ENCODE measurements at regions not wholly inside any gene's neighbourhood (a gene's known extent, or its start where the extent isn't known, plus 50 kb on each side); places are given as distances from the start of the nearest gene placed in this dataset.

GRCh38 chr12:58138424-58138823, 197.1 kb downstream of the ATP23 start:
- peaks cover 5% of the 10 kb centered on the region for H3K4me1 Mint-ChIP-seq (ENCODE audit: unreplicated experiment)
- H3K9me3 Mint-ChIP-seq: no peaks in the 10 kb centered on the region
- no peak overlapping the region for H3K4me3 Mint-ChIP-seq
- H3K27me3 Mint-ChIP-seq: peaks cover 21% of the 10 kb centered on the region
- no peaks in the 10 kb centered on the region for H3K36me3 Mint-ChIP-seq
- TF ChIP-seq CTCF (conservative IDR thresholded peaks at IDR 0.05): no peak
- no peak overlapping the region for H3K27ac Mint-ChIP-seq
- no peak for DNase-seq (ENCODE audit: extremely low spot score, unreplicated experiment)

- H3K27me3 Mint-ChIP-seq: peaks cover 21% of the 10 kb centered on the region
- no peak overlapping the region for H3K4me3 Mint-ChIP-seq
- no peak for DNase-seq (ENCODE audit: extremely low spot score, unreplicated experiment)
- no peaks in the 10 kb centered on the region for H3K36me3 Mint-ChIP-seq
- no peak for TF ChIP-seq CTCF (conservative IDR thresholded peaks at IDR 0.05)
- H3K27ac Mint-ChIP-seq: no peak overlapping the region
- no peaks in the 10 kb centered on the region for H3K9me3 Mint-ChIP-seq
- peaks cover 5% of the 10 kb centered on the region for H3K4me1 Mint-ChIP-seq (ENCODE audit: unreplicated experiment)
Observed at GRCh38 chr12:58139894-58140293, 198.5 kb downstream of the ATP23 start.

GRCh38 chr12:58140395-58140794, 199.0 kb downstream of the ATP23 start:
- H3K36me3 Mint-ChIP-seq: no peaks in the 10 kb centered on the region
- H3K27ac Mint-ChIP-seq: no peak overlapping the region
- TF ChIP-seq CTCF (conservative IDR thresholded peaks at IDR 0.05): no peak
- H3K4me1 Mint-ChIP-seq (ENCODE audit: unreplicated experiment): peaks cover 5% of the 10 kb centered on the region
- H3K27me3 Mint-ChIP-seq: peaks cover 21% of the 10 kb centered on the region
- no peaks in the 10 kb centered on the region for H3K9me3 Mint-ChIP-seq
- no peak for DNase-seq (ENCODE audit: extremely low spot score, unreplicated experiment)
- H3K4me3 Mint-ChIP-seq: no peak overlapping the region

GRCh38 chr12:58142991-58143390, 201.6 kb downstream of the ATP23 start:
- Mint-ChIP-seq H3K9me3 (no peaks in the 10 kb centered on the region), H3K4me1 (ENCODE audit: unreplicated experiment) (peaks cover 5% of the 10 kb centered on the region), H3K36me3 (no peaks in the 10 kb centered on the region), H3K27me3 (peaks cover 20% of the 10 kb centered on the region), H3K4me3 (no peak overlapping the region), H3K27ac (no peak overlapping the region)
- TF ChIP-seq CTCF (conservative IDR thresholded peaks at IDR 0.05): no peak
- no peak for DNase-seq (ENCODE audit: extremely low spot score, unreplicated experiment)

- H3K27ac Mint-ChIP-seq: no peak overlapping the region
- no peak overlapping the region for H3K4me3 Mint-ChIP-seq
- H3K4me1 Mint-ChIP-seq (ENCODE audit: unreplicated experiment): peaks cover 5% of the 10 kb centered on the region
- no peak for TF ChIP-seq CTCF (conservative IDR thresholded peaks at IDR 0.05)
- peaks cover 18% of the 10 kb centered on the region for H3K27me3 Mint-ChIP-seq
- no peaks in the 10 kb centered on the region for H3K36me3 Mint-ChIP-seq
- no peaks in the 10 kb centered on the region for H3K9me3 Mint-ChIP-seq
- no peak for DNase-seq (ENCODE audit: extremely low spot score, unreplicated experiment)
Observed at GRCh38 chr12:58143498-58143995, 202.2 kb downstream of the ATP23 start.

GRCh38 chr12:58148405-58148804, 207.0 kb downstream of the ATP23 start:
- Mint-ChIP-seq H3K4me1 (ENCODE audit: unreplicated experiment) (no peaks in the 10 kb centered on the region), H3K4me3 (no peak overlapping the region), H3K27ac (no peak overlapping the region), H3K9me3 (no peaks in the 10 kb centered on the region), H3K27me3 (peaks cover 2% of the 10 kb centered on the region), H3K36me3 (no peaks in the 10 kb centered on the region)
- no peak for DNase-seq (ENCODE audit: extremely low spot score, unreplicated experiment)
- TF ChIP-seq CTCF (conservative IDR thresholded peaks at IDR 0.05): no peak

Measured in type B pancreatic cell (in vitro differentiated cells).